ENCODE measurements at regions not wholly inside any gene's neighbourhood (a gene's known extent, or its start where the extent isn't known, plus 50 kb on each side); places are given as distances from the start of the nearest gene placed in this dataset.
"Not testable (repeated sequence)": the region's sequence is repeated elsewhere in the genome, so short reads cannot be mapped to it uniquely, and the experiment has no call there.

- no peak for DNase-seq
Measured at GRCh38 chr13:54927538-54927937, 1898.9 kb downstream of the OLFM4 start.

GRCh38 chr13:54928071-54928470, 1899.5 kb downstream of the OLFM4 start:
- no peak for DNase-seq

DNA sequence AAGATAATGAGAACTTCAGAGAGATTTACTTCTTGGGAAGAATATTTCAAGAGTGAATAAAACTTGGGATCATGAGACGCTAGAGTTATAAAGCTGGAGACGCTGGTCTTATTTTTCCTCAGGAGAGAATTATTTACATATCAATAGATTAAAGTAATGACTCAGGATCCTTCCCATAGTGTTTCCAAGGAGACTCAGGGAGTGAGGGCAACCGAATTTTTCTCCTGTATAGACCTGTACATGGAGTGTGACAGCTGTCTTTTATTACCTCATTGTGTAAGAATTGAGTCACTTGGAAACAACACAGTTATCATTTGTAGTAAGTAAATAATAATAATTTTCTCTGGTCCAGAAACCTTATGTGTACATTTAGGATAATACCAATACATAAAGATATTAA, 1905.5 kb downstream of the OLFM4 start:
- DNase-seq = no peak

DNA sequence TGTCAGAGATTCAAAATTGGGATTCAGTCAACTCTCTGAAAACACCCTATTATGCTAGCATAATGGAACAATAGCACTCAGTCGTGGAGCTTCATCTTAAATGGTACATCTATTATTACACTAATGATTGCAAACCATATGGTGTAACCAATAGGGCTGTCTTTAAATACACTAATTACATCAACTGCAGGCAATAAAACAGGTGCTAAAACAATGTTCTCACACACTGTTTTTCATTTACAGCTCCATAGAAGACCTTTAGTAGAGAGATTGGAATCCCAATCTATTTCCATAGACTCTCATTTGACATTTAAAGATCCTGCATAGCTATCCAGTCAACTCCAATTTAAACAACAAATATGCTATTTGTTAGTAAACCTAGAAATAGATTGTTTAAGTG, 1917.4 kb downstream of the OLFM4 start:
- DNase-seq = no peak

- DNase-seq = no peak
Measured at GRCh38 chr13:54949735-54950134, 1921.1 kb downstream of the OLFM4 start.

- DNase-seq = no peak
Measured at GRCh38 chr13:54950546-54950945, 1921.9 kb downstream of the OLFM4 start.

GRCh38 chr13:54953786-54954185, 1925.2 kb downstream of the OLFM4 start:
- DNase-seq = no peak

GRCh38 chr13:54958781-54959180, 1930.2 kb downstream of the OLFM4 start:
- DNase-seq = no peak

DNA sequence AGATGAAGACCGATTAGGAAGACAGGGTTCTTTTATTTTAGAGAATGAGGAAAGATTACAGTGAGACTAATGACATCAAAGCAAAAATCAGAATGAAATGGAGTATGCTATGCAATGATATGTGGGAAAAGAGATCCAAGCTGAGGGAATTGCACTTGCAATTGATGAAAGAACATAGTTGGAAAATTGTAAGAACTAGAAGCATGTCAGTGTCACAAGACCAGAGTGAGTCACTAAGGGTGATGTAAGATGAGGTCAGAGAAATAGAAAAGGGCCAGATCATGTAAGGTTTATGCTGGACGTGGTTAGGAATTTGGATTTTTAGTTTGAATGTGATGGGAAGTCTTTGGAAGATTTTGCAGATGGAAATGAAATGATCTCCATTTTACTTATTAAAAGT, 1937.3 kb downstream of the OLFM4 start:
- DNase-seq = no peak

- DNase-seq = no peak
Measured at GRCh38 chr13:54972838-54973237, 1944.2 kb downstream of the OLFM4 start.

GRCh38 chr13:54975676-54976075, 1947.1 kb downstream of the OLFM4 start:
- no peak for DNase-seq

DNA sequence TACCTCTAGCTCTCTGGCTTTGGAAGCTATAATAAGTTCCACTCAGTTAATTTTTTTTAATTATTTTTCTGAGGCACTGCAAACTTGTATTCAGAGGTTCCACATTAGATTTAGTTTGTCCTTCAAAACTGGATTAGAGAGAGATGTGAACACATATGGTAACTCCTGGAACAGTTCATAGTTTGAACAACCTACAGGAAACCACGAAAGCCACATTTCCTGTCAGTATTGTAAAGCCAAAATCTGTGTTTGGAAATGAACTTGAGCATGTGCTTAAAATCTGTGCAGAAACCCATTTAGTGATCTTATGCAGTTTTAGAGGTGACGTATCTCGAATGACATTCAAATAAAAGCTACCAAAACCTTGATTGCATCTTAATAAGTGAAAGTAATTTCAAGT, 1952.0 kb downstream of the OLFM4 start:
- DNase-seq = no peak

- no peak for DNase-seq
Measured at GRCh38 chr13:54989418-54989817, 1960.8 kb downstream of the OLFM4 start.

DNA sequence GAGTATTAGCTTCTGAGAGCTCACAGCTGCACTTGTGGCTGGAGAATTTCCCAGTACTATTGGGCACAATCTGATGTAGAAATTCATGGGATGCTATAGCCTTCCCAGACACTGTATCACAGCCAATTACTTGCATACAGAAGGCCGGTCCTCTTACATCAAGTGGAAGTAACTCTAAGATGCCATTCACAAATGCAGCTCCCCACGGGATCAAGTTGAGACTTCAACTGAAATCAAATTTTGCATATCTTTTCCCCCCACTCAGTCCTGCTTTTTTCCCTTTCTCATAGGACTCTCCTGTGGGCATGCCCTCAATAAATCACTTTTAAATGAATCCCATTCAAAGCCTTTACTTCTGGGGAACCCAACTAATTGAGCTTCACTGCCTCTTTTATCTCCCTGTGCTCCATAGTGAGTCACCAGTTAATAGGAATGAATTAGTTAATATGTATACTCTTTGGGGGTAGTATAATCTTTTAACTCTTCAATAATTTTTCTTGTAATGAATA, 1970.8 kb downstream of the OLFM4 start:
- DNase-seq = no peak

GRCh38 chr13:55000043-55000442, 1971.4 kb downstream of the OLFM4 start:
- no peak for DNase-seq

DNA sequence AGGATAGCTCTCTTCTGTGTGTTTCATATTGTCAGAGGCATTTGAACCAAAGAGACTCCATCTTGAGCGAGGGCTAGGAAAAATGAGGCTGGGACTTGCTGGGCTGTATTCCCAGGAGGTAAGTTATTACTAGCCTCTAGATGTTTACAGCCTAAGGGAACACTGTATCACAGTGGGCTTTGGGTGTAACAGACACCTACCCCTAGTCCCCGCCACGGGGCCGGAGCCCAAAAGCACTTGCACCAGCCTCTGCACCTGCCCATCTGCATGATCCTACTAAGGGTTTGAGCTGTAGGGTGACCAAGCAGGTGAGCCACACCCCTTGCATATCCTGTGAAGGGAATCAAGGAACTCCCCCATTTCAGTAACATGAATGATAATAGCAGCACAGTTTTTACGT, 1972.2 kb downstream of the OLFM4 start:
- DNase-seq = no peak

- no peak for DNase-seq
Measured at GRCh38 chr13:55001881-55002280, 1973.3 kb downstream of the OLFM4 start.

- no peak for DNase-seq
Measured at GRCh38 chr13:55007681-55008080, 1979.1 kb downstream of the OLFM4 start.

DNA sequence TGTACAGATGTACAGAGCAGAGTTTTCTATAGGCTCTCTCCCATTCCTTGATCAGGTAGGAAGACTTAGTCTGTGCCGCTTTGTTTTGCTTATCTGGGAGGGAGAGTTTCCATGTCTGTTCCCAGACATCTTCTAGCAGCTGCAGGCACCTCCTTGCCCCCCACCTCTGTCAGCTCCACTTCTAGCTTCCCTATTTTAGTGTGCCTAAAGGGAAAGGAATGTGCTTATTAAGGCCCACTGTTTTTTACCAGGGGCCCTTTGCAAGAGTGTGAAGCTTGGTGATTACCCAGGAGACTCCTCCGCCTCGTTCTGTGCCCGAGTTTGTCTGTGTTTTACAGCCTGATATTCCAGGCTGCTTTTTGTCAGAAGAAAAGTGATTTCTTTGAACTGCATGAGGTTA, 1984.4 kb downstream of the OLFM4 start:
- DNase-seq = no peak

DNA sequence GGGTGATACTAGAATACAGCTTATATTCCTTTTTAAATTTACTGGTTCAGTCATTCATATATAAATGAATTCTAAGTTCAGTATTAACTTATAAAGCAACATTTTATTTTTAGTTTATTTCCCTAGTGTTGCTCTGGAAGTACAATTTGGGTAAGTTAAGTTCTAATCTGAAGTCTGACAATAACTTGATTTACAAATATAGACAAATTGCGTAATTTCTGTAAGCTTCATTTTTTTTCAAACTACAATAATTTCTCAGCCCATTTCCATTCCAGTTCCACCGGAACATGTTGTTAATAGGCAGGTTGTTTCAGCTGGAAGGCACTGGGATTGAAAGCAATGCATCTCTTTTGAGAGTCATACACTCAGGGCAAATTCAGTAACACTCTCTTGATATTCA, 2000.7 kb downstream of the OLFM4 start:
- no peak for DNase-seq

DNA sequence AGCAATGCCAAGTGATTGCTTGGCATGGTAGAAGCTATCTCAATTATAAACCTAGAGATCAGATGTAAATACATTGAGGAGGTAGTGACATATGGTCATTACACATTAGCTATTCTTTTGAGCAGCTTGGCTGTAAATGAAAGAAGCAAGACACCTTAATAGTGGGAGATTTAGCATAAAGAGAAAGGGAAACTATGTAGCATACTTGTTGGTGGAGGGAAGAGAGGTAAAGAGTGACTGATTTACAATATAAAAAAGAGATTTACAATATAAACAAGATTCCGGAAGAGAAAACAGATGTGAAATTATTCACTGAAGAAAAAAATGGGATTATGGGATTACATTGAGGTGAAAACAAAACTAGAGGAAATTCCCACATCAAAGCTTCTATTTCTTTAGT, 2009.6 kb downstream of the OLFM4 start:
- no peak for DNase-seq

DNA sequence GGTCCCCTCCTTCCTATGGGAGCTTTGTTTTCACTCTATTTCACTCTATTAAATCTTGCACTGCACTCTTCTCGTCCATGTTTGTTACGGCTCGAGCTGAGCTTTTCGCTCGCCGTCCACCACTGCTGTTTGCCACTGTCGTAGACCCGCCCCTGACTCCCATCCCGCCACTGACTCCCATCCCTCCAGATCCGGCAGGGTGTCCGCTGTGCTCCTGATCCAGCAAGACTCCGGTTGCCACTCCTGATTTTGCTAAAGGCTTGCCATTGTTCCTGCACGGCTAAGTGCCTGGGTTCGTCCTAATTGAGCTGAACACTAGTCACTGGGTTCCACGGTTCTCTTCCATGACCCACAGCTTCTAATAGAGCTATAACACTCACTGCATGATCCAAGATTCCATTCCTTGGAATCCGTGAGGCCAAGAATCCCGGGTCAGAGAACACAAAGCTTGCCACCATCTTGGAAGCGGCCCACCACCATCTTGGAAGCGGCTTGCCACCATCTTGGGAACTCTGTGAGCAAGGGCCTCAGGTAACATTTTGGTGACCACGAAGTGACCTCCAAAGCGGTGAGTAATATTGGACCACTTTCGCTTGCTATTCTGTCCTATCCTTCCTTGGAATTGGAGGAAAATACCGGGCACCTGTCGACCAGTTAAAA, 2025.4 kb downstream of the OLFM4 start:
- DNase-seq = not testable (repeated sequence)

GRCh38 chr13:55055666-55056065, 2027.1 kb downstream of the OLFM4 start:
- not testable (repeated sequence) for DNase-seq

DNA sequence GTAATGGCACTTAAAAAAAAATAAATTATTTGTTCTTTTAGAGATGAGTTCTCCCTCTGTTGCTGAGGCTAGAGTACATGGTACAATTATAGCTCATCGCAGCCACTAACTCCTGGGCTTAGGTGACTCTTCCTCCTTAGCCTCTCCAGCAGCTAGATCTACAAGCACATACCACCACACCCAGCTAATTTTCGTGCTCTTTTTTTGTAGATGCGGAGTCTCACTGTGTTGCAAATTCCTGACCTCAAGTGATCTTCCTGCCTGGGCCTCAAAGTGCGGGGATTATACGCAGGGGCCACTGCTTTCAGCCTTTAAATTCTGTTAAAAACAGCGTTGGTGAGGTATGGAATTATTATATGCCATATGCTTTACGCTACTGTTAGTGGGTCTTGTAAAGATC, 2034.0 kb downstream of the OLFM4 start:
- no peak for DNase-seq

DNA sequence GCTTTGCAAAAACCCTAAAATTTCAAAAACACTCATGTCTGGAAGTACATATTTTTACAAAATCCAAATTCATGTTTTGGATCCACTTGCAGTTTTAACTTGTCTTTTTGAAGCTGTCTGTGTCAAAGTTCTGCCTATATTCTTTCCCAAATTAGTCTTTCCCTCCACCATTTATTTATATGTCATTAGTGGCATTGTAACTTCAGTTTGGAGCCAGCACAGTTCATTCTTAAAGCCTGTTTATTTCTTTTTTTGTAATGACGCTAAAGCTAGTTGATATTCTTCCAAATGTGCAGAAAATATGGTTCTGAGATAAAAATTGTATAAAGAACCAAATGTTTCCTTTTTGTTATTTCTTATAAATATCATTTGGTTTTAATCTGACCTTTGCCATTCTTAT, 2039.3 kb downstream of the OLFM4 start:
- no peak for DNase-seq

Measured in activated effector memory CD4-positive, alpha-beta T cell treated with anti-CD3 and anti-CD28 coated beads, Interleukin-2, amount 50 U/mL, for 16 hours (primary cell).